ENCODE measurements at regions not wholly inside any gene's neighbourhood (a gene's known extent, or its start where the extent isn't known, plus 50 kb on each side); places are given as distances from the start of the nearest gene placed in this dataset.
A peak's percentile ranks its signal among the peaks of the same experiment; 100 is the strongest.
"Not testable (repeated sequence)": the region's sequence is repeated elsewhere in the genome, so short reads cannot be mapped to it uniquely, and the experiment has no call there.

GRCh38 chr5:44538797-44539601 lies 149.8 kb upstream of the FGF10 start:
- no peak for DNase-seq

GRCh38 chr5:44536650-44537260 lies 147.5 kb upstream of the FGF10 start:
- peak in 1 of 2 donors; percentile 11 for DNase-seq

DNA sequence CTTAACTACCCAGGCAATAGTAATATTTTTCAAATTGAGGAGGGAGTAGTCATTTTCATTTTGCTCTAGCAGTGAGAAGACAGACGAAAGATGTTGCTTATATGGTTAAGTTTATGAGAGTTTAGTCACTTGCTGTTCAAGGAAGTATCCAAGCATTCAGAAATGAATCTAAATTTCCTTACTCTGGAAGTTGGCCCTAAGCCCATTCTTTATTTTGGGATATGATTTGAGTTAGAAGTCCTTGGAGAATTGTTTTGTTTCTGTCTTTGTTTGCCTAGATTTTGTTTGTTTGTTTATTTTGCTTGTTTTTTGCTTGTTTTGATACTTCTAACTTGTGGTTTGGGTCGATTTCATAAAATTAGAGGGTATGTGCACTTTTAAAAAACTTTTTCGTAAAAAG lies 146.4 kb upstream of the FGF10 start:
- no peak for DNase-seq

GRCh38 chr5:44532981-44533380 lies 143.8 kb upstream of the FGF10 start:
- no peak for DNase-seq

DNA sequence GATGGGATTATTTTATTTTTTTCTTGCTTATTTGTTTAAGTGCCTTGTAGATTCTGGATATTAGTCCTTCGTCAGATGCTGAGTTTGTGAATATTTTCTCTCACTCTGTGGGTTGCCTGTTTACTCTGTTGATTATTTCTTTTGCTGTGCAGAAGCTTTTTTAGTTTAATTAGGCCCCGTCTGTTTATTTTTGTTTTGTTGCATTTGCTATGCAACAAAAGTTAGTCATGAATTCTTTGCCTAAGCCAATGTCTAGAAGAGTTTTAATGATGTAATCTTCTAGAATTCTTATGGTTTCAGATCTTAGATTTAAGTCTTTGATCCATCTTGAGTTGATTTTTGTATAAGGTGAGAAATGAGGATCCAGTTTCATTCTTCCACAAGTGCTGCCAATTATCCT lies 142.5 kb upstream of the FGF10 start:
- not testable (repeated sequence) for DNase-seq

DNA sequence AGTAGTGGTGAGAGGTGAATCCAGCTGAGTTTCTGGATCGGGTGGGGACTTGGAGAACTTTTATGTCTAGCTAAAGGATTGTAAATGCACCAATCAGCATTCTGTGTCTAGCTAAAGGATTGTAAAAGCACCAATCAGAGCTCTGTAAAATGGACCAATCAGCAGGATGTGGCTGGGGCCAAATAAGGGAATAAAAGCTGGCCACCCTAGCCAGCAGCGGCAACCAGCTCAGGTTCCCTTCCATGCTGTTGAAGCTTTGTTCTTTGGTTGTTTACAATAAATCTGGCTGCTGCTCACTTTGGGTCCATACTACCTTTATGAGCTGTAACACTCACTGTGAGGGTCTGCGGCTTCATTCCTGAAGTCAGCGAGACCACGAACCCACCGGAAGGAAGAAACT lies 141.6 kb upstream of the FGF10 start:
- DNase-seq = not testable (repeated sequence)

DNA sequence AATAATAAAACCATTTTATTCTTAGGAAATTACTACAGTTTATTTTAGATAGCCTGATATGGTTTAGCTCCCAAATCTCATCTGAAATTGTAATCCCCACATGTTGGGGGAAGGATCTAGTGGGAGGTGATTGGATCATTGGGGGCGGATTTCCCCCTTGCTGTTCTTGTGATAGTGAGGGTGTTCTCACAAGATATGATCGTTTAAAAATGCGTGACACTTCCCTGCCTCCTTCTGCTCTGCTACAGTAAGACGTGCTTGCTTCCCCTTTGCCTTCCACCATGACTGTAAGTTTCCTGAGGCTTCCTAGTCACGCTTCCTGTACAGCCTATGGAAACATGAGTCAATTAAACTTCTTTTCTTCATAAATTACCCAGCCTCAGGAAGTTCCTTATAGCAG lies 122.4 kb upstream of the FGF10 start:
- no peak for DNase-seq

- DNase-seq = no peak
These were observed 117.3 kb upstream of the FGF10 start for GRCh38 chr5:44506561-44506960.

DNA sequence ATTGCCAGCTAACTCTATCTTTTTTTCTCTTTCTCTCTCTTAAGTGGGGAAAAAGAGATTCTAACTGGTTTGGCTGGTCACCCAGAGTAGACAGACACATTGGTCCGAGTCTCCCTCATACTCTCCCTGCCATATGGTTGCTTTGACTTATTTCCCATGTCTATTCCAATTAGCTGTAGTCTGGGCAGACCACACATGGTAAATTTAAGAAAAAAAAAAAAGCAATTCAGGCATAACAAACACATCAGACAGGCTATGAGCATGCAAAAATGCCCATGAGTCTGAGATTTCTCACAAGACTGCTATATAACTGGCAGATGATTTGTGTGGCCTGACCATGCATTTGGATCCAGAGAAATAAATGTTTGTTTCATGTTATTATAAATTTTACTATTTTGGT lies 110.2 kb upstream of the FGF10 start:
- DNase-seq = no peak

DNA sequence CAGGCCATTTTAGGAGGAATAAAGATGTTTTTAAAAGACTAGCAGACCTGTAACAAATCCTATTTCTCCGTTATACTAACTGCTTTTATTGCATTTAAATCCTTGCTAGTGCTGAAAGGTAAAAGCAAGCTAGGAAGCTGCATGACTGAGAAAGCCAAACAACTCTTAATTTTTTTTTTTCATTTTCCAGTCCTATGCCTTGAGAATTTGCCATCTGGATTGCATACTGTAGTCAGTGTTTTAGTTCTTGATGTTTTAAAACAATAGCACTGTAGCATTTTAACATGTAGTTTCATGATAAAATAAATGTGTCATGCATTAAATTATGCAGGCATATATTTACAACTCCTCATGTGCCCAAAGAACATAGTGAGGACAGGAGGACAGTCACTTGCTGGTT lies 108.4 kb upstream of the FGF10 start:
- no peak for DNase-seq

- DNase-seq = no peak
These were observed 106.1 kb upstream of the FGF10 start for GRCh38 chr5:44495280-44495679.

DNA sequence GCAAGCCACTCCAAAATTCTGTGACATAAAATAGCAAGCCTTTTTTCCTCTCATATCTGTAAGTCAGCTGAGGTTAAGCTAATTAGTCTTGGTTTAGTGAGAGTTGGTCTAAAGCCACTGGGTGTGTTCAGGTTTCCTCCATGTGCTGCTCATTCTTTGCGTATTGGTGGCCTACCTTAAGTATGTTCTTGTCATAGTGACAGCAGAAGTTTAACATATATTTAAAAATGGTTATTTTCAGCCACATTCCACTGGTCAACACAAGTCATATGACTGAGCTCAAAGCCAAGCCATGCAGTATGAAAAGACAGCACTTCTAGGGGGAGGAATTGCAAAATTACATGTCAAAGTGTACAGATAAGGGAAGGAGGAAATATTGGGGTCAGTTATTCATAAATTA lies 100.5 kb upstream of the FGF10 start:
- no peak for DNase-seq

DNA sequence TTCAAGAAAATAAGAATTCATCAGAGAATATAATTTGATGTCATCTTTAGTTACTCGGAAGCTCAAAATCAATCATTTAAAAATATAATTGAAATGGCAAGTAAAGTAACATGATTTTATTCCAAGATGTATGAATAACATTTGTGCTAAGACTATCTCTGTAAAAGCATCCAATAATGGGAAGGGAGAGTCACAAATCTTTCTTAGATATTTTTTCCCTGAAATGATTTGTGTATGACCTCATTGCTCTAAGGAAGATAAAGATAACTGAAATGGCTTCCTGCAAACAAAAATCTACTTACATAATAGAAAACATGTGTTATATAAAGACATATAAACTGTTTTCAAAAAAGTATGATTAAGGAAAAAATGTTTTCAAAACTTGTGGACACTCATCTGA lies 97.4 kb upstream of the FGF10 start:
- DNase-seq = no peak

GRCh38 chr5:44454002-44454401 lies 64.8 kb upstream of the FGF10 start:
- no peak for DNase-seq

GRCh38 chr5:44446399-44446798 lies 57.2 kb upstream of the FGF10 start:
- no peak for DNase-seq

DNA sequence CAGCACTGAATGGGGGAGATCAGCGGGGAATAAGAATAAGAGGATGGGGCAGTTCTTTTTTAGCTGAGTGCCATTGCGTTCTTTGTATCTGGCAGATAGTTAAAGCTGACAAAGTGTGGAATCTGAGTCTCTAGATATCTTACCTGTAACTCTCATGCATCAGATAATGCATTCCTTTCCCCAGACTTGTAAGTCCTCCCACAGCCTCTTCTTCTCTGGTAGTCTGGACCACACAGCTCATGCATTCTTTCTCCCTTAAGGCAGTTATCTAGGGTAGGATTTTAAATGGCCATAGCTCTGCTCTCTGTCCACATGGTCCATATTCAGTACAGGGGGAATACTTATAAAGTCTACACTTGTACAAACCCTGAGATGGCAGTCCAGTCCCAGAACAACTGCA lies 54.0 kb upstream of the FGF10 start:
- DNase-seq = no peak

DNA sequence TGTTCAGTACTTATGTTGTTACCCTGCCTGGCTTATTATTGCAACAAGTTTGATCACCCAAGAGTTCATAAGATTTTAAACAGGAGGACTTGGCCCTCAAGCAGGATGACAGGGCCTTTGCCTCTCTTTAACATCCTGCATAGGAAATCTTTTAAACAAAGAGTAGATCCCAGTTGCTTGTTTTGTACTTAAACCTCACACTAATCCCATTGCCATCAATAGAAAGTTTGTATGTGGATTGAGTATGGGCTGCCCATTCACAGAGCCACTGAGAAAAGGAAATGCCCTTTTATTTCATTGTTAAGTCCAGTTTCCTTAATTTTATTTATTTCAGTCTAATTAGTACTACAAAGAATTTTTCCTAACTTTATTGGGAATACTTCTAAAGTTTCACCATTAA lies 52.2 kb upstream of the FGF10 start:
- DNase-seq = no peak

DNA sequence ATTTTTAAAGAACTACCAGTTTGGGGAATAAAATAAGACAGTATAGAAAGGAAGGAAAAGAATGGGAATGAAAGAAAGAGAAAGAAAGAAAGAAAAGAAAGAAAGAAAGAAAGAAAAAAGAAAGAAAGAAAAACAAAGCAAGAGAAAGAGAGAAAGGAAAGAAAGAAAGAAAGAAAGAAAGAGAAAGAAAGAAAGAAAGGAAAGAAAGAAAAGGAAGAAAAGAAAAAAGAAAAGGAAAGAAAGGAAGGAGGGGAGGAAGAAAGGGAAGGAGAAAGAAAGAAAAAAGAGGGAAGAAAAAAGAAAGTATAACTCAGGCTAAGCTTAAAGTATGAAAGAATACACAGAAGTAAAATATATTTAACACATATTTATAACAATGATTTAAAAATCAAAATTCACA lies 51.0 kb upstream of the FGF10 start:
- no peak for DNase-seq
